ENCODE measurements at regions not wholly inside any gene's neighbourhood (a gene's known extent, or its start where the extent isn't known, plus 50 kb on each side); places are given as distances from the start of the nearest gene placed in this dataset.

DNA sequence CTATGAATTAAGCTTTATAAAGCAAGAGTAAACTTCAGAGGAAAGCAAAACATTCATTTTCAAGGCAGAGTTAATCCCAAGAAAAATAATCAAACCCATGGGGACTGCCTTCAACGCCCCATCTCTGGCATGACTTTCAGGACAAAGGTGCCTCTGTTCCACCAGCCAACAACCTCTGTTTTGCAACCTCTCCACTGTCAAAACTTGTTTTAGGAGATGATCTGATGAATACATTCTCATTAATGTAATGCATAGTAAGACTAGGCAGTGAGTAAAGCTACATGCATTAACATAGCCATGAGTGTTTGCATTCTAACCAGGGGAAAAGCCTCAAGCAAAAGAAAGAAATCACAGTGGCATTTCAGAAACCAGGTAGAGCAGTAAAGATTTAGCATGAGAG is 357.0 kb downstream of the FBXO15 start:
- H3K27ac ChIP-seq = no peak overlapping the region
- TF ChIP-seq, protein P1, sequence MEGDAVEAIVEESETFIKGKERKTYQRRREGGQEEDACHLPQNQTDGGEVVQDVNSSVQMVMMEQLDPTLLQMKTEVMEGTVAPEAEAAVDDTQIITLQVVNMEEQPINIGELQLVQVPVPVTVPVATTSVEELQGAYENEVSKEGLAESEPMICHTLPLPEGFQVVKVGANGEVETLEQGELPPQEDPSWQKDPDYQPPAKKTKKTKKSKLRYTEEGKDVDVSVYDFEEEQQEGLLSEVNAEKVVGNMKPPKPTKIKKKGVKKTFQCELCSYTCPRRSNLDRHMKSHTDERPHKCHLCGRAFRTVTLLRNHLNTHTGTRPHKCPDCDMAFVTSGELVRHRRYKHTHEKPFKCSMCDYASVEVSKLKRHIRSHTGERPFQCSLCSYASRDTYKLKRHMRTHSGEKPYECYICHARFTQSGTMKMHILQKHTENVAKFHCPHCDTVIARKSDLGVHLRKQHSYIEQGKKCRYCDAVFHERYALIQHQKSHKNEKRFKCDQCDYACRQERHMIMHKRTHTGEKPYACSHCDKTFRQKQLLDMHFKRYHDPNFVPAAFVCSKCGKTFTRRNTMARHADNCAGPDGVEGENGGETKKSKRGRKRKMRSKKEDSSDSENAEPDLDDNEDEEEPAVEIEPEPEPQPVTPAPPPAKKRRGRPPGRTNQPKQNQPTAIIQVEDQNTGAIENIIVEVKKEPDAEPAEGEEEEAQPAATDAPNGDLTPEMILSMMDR (conservative IDR thresholded peaks at IDR 0.05) = no peak
- no peak for TF ChIP-seq ZFX (IDR thresholded peaks at IDR 0.05)

DNA sequence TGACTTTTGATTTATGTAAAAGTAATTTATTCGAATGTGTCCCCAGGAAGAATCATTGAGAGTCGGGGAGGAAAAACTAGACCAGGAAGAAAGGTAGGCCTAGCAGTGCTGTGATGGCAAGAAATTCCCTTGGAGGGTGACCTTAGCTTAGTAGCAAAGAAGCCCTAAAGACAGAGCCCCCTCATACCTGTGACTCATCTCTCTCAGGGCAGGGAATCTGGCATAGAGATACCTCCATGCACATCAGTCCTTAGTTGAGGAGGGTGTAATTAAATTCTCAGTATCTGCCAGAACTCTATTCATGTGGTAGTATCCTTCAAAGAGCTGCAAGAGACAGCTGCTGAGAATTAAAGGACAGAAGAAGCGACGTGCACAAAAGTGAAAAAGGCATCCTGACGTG is 360.3 kb downstream of the FBXO15 start:
- H3K27ac ChIP-seq = no peak overlapping the region
- TF ChIP-seq ZFX (IDR thresholded peaks at IDR 0.05) = no peak
- TF ChIP-seq, protein P1 (conservative IDR thresholded peaks at IDR 0.05) = no peak

DNA sequence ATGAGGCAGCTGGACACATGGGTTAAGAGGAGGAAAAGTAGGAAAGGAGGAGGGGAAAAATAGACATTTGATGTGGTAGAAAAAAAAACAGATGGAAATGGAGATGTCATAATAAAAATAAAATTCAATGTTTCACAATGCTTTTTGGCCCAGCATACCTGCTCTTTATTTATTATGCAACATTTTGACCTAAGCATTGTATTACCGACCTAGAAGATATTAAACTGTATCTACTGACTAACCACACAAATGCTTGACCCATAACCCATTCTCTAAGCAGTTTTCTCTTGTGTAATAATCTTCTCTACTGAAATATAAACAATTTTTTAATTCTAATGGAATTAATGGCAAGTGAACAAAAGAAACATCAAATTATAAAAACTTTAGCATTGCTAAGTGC is 362.3 kb downstream of the FBXO15 start:
- TF ChIP-seq, protein P1 (conservative IDR thresholded peaks at IDR 0.05) = no peak
- no peak for TF ChIP-seq ZFX (IDR thresholded peaks at IDR 0.05)
- H3K27ac ChIP-seq = no peak overlapping the region

DNA sequence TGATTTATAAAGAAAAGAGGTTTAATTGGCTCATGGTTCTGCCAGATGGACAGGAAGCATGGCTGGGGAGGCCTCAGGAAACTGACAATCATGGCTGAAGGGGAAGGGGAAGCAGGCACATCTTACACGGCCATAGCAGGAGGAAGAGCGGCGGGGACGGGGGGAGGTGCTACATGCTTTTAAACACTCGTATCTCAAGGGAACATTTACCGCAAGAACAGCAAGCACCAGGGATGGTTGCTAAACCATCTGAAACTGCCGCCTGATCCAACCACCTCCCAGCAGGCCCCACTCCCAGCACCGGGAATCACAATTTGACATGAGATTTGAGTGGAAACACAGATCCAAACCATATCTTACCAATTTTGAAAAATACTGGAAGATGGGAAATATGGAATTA is 362.8 kb downstream of the FBXO15 start:
- no peak for TF ChIP-seq ZFX (IDR thresholded peaks at IDR 0.05)
- TF ChIP-seq, protein P1 (conservative IDR thresholded peaks at IDR 0.05) = no peak
- H3K27ac ChIP-seq = no peak overlapping the region

DNA sequence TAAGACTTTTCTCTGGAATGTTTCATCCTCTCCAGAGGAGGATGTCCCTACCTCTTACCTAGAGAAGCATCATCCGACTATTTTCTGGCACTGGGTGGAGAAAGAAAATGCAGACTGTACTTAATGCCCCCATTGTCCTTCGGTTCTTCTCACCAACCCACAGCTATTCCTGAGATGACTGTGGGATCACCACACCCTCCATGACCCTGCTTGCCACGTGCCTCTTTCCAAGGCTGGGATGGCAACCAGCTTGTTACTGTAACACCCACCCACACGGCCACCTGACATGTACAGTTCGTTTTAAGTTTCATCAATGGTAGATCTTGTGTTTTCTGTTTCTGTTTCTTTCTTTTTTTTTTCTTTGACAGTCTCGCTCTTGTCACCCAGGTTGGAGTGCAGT is 365.2 kb downstream of the FBXO15 start:
- no peak for TF ChIP-seq ZFX (IDR thresholded peaks at IDR 0.05)
- TF ChIP-seq, protein P1 (conservative IDR thresholded peaks at IDR 0.05) = no peak
- H3K27ac ChIP-seq = no peak overlapping the region

DNA sequence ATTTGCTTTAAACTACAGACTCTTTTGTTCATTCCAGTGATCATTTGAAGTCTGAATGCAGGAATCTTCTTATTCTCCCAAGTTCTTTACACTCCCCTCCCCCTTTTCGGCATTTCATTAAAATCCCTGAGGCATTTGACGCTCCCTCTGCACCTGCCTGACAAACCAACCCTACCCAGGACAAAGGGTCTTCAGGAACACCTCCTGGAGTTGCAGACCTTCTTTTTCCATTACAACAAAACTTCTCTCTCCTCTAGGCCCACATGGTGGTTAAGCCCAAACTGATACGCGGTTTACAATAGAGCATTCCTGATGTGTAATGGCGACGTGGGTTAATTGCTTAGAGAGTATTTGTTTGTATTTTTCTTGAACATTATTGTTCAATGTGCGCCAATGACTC is 367.4 kb downstream of the FBXO15 start:
- H3K27ac ChIP-seq = no peak overlapping the region
- TF ChIP-seq, protein P1 (conservative IDR thresholded peaks at IDR 0.05) = no peak
- TF ChIP-seq ZFX (IDR thresholded peaks at IDR 0.05) = no peak

DNA sequence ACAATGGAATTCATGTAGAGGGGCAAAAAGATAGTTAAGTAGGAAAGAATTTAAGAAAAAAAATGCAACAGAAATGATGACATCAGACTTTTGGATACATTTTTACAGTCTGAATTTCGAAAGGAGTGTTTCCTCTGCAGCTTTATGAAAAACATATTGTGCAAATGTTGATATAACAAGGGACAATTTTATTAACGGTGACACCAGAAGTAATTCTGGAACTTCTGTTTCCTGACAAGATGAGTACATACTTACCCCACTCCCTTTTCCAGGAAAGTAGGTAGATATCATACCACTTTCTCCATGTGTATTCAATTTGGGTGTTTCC is 369.6 kb downstream of the FBXO15 start:
- TF ChIP-seq ZFX (IDR thresholded peaks at IDR 0.05) = no peak
- TF ChIP-seq, protein P1 (conservative IDR thresholded peaks at IDR 0.05) = no peak
- H3K27ac ChIP-seq = no peak overlapping the region

Data from C4-2B (cell line).